Epithelial cell of proximal tubule (primary cell): ENCODE measurements at regions not wholly inside any gene's neighbourhood (a gene's known extent, or its start where the extent isn't known, plus 50 kb on each side); places are given as distances from the start of the nearest gene placed in this dataset.

Experiments used
- DNase-seq: peaks from one replicate; pipeline ENCODE4 v3.0.0-alpha.2; 2011; ENCODE audit warnings: low read depth
- H3K4me3 ChIP-seq: 2 replicates; pipeline ENCODE4 v1.5.1; 2011; ENCODE audit warnings: low read depth, mild to moderate bottlenecking, low read length
- TF ChIP-seq, protein P1 (sequence below): conservative IDR thresholded peaks from 2 replicates; pipeline ENCODE4 v1.5.1; 2012; ENCODE audit warnings: low read depth, mild to moderate bottlenecking, low read length

DNA sequence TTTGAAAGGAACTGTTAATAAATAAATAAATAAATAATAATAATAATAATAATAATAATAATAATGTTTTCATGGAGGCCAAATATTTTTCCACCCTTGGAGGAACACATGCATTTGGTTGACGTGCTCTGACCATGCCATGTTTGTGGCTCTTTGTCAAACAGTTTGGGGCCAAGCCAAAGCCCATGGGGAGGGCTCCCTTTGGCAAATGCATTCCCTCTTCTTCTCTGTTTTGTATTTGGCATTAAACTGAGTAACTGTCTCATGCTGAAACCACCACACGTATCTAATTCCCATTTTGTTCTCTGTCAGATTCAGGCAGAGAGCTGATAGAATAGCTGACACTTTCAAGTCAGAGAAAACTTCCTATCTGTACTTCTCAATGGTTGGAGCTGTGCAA, 68.6 kb upstream of the PAX6 start:
- no peak overlapping the region for H3K4me3 ChIP-seq
- TF ChIP-seq, protein P1, sequence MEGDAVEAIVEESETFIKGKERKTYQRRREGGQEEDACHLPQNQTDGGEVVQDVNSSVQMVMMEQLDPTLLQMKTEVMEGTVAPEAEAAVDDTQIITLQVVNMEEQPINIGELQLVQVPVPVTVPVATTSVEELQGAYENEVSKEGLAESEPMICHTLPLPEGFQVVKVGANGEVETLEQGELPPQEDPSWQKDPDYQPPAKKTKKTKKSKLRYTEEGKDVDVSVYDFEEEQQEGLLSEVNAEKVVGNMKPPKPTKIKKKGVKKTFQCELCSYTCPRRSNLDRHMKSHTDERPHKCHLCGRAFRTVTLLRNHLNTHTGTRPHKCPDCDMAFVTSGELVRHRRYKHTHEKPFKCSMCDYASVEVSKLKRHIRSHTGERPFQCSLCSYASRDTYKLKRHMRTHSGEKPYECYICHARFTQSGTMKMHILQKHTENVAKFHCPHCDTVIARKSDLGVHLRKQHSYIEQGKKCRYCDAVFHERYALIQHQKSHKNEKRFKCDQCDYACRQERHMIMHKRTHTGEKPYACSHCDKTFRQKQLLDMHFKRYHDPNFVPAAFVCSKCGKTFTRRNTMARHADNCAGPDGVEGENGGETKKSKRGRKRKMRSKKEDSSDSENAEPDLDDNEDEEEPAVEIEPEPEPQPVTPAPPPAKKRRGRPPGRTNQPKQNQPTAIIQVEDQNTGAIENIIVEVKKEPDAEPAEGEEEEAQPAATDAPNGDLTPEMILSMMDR: no peak
- DNase-seq: no peak

DNA sequence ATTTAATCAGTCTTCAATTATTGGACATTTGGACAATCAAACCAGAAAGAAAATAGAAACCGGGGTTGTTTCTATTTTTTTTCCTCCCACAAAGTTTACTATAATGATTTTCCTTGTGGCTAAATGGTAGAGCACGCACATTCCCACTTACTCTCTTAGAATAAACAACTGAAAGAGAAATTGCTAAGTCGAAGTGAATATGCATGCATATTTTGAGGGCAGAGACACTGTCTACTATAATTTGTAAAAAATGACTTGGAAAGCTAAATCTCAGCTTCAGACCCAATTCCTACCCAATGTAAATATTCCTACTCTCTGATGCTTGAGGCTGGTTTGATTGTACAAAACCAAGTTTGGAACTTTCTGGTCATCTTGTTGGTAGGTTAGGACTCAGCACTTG, 66.7 kb upstream of the PAX6 start:
- H3K4me3 ChIP-seq: no peak overlapping the region
- no peak for DNase-seq
- TF ChIP-seq, protein P1: no peak

DNA sequence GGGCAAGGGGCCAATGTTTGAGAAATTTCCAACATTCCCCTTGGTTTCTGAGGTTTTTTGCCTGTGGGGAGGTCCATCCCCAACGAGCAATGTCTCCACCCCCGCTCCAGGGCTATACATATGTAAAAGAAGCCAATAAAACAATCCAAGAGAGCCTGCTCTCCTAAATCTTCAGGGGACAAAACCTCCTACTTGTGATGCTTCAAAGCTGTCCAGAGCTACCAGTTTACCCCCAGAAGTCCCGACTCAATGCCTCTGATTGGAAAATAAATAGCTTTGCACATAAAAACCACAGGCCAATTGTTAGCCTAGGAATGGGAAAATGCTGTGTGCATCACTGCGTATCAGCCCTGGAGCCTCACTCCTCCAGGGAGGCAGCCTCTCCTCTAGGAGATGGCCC, 66.0 kb upstream of the PAX6 start:
- DNase-seq: no peak
- TF ChIP-seq, protein P1: no peak
- no peak overlapping the region for H3K4me3 ChIP-seq

DNA sequence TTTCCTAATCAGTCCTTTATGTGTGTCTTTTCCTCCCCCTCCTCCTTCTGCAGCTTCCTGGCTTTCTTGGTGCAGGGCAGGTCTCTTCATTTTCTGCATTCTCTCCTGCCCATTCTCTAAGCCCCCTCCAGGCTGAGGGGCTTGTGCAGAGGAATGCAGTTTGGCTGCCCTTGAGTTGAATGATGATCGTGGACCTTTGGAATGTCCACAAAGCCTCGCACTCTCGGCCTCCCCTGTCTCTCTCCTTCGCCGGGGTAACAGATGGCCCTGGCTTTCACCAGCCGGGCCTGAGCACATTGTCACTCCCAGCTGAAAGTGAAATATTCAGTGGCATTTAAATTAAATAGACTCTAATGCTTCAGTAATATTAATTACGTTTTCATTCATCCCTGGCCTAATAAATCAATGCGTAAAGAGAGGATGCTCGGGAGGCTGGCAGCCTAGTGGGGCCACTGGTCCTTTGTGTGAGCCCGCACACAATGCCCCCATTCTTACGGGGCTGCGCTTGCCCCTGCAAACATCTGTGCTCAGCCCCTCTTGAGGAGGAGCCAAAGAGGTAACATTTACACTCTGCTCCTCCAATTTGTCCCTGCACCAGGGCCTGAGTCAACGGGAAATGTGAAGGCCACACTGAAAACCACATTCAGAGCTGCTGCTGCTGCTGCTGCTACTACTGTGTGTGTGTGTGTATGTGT, 64.9 kb upstream of the PAX6 start:
- no peak for DNase-seq
- TF ChIP-seq, protein P1: no peak

DNA sequence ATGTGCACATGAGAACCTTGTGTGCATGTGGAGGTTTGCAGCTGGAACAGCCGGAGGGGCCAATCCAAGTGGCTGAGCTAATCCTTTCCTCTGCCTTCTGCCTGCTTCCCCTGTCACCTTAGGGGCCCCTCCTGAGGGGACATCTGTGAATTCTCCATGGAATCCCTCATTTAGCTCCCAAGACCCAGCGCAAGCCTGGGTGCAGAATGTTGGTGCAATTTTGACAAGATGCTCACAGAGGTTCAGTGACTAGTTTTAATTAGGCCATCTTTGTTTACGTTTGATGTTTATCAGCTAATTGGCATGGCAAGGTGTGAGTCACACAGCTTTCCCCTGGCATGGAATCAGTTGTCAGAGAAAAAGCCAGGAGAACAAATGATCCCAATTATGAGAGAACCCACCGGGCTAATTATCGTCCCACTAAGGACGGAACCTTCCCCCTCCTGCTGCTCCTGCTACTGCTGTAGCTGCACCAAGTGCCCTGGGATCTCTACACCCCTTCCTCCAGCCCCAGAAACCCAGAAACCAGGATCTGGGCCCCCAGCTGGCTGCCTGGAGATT, 63.6 kb upstream of the PAX6 start:
- no peak overlapping the region for H3K4me3 ChIP-seq
- DNase-seq: no peak
- TF ChIP-seq, protein P1: no peak

More for the DNA sequence above, 64.9 kb upstream of the PAX6 start:
- no peak overlapping the region for H3K4me3 ChIP-seq

DNA sequence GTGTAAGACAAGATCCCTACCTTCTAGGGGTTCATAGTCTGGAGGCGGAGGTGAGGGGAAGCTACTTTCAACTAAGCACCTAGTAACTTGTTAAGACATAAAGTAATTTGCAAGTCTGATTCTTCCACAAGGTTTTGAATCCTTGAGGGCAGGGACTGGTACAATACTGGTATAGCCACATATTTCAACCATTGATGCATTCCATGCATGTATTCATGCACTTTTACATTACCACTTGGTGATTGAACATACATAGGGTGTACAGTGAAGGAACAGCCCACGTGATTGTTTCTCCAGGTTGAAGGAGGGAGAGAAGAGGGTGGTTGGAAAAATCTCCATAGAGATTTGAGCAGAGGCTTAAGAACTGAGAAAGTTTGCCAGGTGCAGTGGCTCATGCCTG, 62.0 kb upstream of the PAX6 start:
- H3K4me3 ChIP-seq: no peak overlapping the region
- no peak for DNase-seq
- TF ChIP-seq, protein P1: no peak

DNA sequence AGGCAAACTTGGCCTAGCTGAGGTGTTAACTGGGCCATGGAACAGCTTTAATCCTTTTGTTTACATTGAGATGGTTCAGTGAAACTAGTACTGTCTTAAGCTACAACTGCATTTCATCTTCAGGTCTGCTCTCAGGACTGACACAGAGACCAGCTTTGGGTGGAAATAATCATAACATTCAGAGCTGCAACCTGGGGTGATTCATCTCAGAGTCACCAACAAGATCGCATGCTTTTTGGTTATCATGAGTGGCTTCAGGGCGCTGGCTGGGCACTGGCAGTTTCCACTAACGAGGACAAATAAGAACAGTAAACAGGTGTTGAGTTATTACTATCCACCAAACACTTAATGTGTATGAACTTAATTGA, 60.9 kb upstream of the PAX6 start:
- TF ChIP-seq, protein P1: no peak
- H3K4me3 ChIP-seq: no peak overlapping the region
- no peak for DNase-seq
